D341Med (cell line): ENCODE measurements at regions not wholly inside any gene's neighbourhood (a gene's known extent, or its start where the extent isn't known, plus 50 kb on each side); places are given as distances from the start of the nearest gene placed in this dataset.

Experiments used
- DNase-seq: peaks from one replicate; pipeline ENCODE4 v3.0.0; 2012; ENCODE audit warnings: low spot score

- DNase-seq = no peak
Observed at GRCh38 chr13:55255236-55255635, 1885.5 kb upstream of the PRR20A start.

- no peak for DNase-seq
Observed at GRCh38 chr13:55263045-55263444, 1877.7 kb upstream of the PRR20A start.

- no peak for DNase-seq
Observed at GRCh38 chr13:55266644-55267043, 1874.1 kb upstream of the PRR20A start.

GRCh38 chr13:55298201-55298600 lies 1842.5 kb upstream of the PRR20A start:
- no peak for DNase-seq

GRCh38 chr13:55302568-55302967 lies 1838.2 kb upstream of the PRR20A start:
- DNase-seq = no peak

GRCh38 chr13:55307909-55308308 lies 1832.8 kb upstream of the PRR20A start:
- no peak for DNase-seq

GRCh38 chr13:55341891-55342290 lies 1798.8 kb upstream of the PRR20A start:
- no peak for DNase-seq

- DNase-seq = no peak
Observed at GRCh38 chr13:55345224-55345623, 1795.5 kb upstream of the PRR20A start.

GRCh38 chr13:55347528-55347927 lies 1793.2 kb upstream of the PRR20A start:
- DNase-seq = no peak

- no peak for DNase-seq
Observed at GRCh38 chr13:55359067-55359466, 1781.7 kb upstream of the PRR20A start.

GRCh38 chr13:55361141-55361540 lies 1779.6 kb upstream of the PRR20A start:
- no peak for DNase-seq

- no peak for DNase-seq
Observed at GRCh38 chr13:55366676-55367075, 1774.0 kb upstream of the PRR20A start.

- no peak for DNase-seq
Observed at GRCh38 chr13:55394470-55394869, 1746.2 kb upstream of the PRR20A start.

- no peak for DNase-seq
Observed at GRCh38 chr13:55402870-55403269, 1737.8 kb upstream of the PRR20A start.

GRCh38 chr13:55403887-55404487 lies 1736.7 kb upstream of the PRR20A start:
- no peak for DNase-seq

- DNase-seq = no peak
Observed at GRCh38 chr13:55410398-55411330, 1730.1 kb upstream of the PRR20A start.

GRCh38 chr13:55418095-55418494 lies 1722.6 kb upstream of the PRR20A start:
- no peak for DNase-seq

- DNase-seq = no peak
Observed at GRCh38 chr13:55432814-55433213, 1707.9 kb upstream of the PRR20A start.

GRCh38 chr13:55437162-55437561 lies 1703.6 kb upstream of the PRR20A start:
- DNase-seq = no peak

- no peak for DNase-seq
Observed at GRCh38 chr13:55439450-55439849, 1701.3 kb upstream of the PRR20A start.

GRCh38 chr13:55440465-55441085 lies 1700.1 kb upstream of the PRR20A start:
- no peak for DNase-seq

GRCh38 chr13:55464222-55464621 lies 1676.5 kb upstream of the PRR20A start:
- DNase-seq = no peak

GRCh38 chr13:55467476-55467875 lies 1673.2 kb upstream of the PRR20A start:
- no peak for DNase-seq
